GM23338 (cell line): ENCODE measurements at regions not wholly inside any gene's neighbourhood (a gene's known extent, or its start where the extent isn't known, plus 50 kb on each side); places are given as distances from the start of the nearest gene placed in this dataset.

Source experiments
- ATAC-seq: fragments of 200-7000 bp; cut with Tn5 transposase; 3 replicates; pipeline ENCODE4 v1.9.1; 2020
- DNase-seq: peaks from one replicate; pipeline ENCODE4 v3.0.0-alpha.2; 2015; ENCODE audit warnings: low spot score
- H2AFZ ChIP-seq: fragments of 200-600 bp; sonication (generic); 2 replicates; pipeline ENCODE4 v1.8.0; 2016; ENCODE audit warnings: antibody characterized with exemption, mild to moderate bottlenecking, moderate library complexity
- H3F3A ChIP-seq: fragments of 200-600 bp; sonication (generic); replicated peaks from 2 replicates; pipeline ENCODE4 v1.8.0; 2017; ENCODE audit warnings: antibody characterized with exemption, mixed run types, low read depth
- H3K27ac ChIP-seq: fragments of 200-600 bp; sonication (generic); 2 replicates; pipeline ENCODE4 v1.6.1; 2016; ENCODE audit warnings: low read depth
- H3K27me3 ChIP-seq: fragments of 200-600 bp; sonication (generic); 2 replicates; pipeline ENCODE4 v1.8.0; 2016; ENCODE audit warnings: mild to moderate bottlenecking, mixed run types, moderate library complexity; ENCODE audit not compliant: insufficient read depth
- H3K36me3 ChIP-seq: fragments of 200-600 bp; sonication (generic); 2 replicates; pipeline ENCODE4 v1.8.0; 2016; ENCODE audit warnings: mild to moderate bottlenecking; ENCODE audit not compliant: insufficient read depth
- H3K4me1 ChIP-seq: fragments of 200-600 bp; sonication (generic); 2 replicates; pipeline ENCODE4 v1.8.0; 2016; ENCODE audit warnings: mild to moderate bottlenecking, moderate library complexity; ENCODE audit not compliant: insufficient read depth
- H3K4me2 ChIP-seq: fragments of 200-600 bp; sonication (generic); 2 replicates; pipeline ENCODE4 v1.7.1; 2017; ENCODE audit warnings: mixed run types
- H3K4me3 ChIP-seq: fragments of 200-600 bp; sonication (generic); 2 replicates; pipeline ENCODE4 v1.6.1; 2016; ENCODE audit warnings: mixed run types
- H3K79me2 ChIP-seq: fragments of 200-600 bp; sonication (generic); replicated peaks from 2 replicates; pipeline ENCODE4 v1.8.0; 2017; ENCODE audit warnings: mild to moderate bottlenecking; ENCODE audit not compliant: insufficient read depth
- H3K9me2 ChIP-seq: fragments of 200-600 bp; sonication (generic); 2 replicates; pipeline ENCODE4 v1.8.0; 2017; ENCODE audit not compliant: insufficient read depth
- H4K20me1 ChIP-seq: fragments of 200-600 bp; sonication (generic); replicated peaks from 2 replicates; pipeline ENCODE4 v1.8.0; 2017; ENCODE audit warnings: mild to moderate bottlenecking; ENCODE audit not compliant: insufficient read depth
- H3K27ac Mint-ChIP-seq: 2 replicates; pipeline ENCODE4 v1.8.0; 2020; ENCODE audit warnings: inconsistent platforms, mild to moderate bottlenecking, moderate library complexity, mixed read lengths
- H3K27me3 Mint-ChIP-seq: 3 replicates; pipeline ENCODE4 v1.8.0; 2022; ENCODE audit warnings: low read depth, mild to moderate bottlenecking, moderate library complexity, mixed read lengths, inconsistent platforms; ENCODE audit not compliant: insufficient read depth, poor library complexity
- H3K36me3 Mint-ChIP-seq: 3 replicates; pipeline ENCODE4 v1.8.0; 2021; ENCODE audit warnings: low read depth, mild to moderate bottlenecking, inconsistent platforms, moderate library complexity, mixed read lengths
- H3K4me1 Mint-ChIP-seq: 3 replicates; pipeline ENCODE4 v1.8.0; 2020; ENCODE audit warnings: mild to moderate bottlenecking, inconsistent platforms, mixed read lengths
- H3K4me3 Mint-ChIP-seq: 3 replicates; pipeline ENCODE4 v1.8.0; 2021; ENCODE audit warnings: moderate library complexity, mild to moderate bottlenecking, inconsistent platforms, mixed read lengths
- H3K9me3 Mint-ChIP-seq: 3 replicates; pipeline ENCODE4 v1.8.0; 2020; ENCODE audit warnings: moderate library complexity, mild to moderate bottlenecking, inconsistent platforms, mixed read lengths
- CREB1 ChIP-seq: fragments of 250-450 bp; sonication (Bioruptor Pico); IDR thresholded peaks from 2 replicates; pipeline ENCODE4 v1.5.0; 2020; ENCODE audit warnings: low read depth, mild to moderate bottlenecking, moderate library complexity
- CTCF ChIP-seq, 2 experiments: fragments of 200-600 bp in 1 of 2; sonication (generic) in 1 of 2; conservative IDR thresholded peaks; 2 replicates each; pipeline versions ENCODE4 v1.5.1 to v1.6.1; 2016 to 2017; ENCODE audit warnings: antibody characterized with exemption in 2 of 2, low read depth in 2 of 2, mild to moderate bottlenecking in 2 of 2, moderate library complexity in 1 of 2
- ETS1 ChIP-seq: IDR thresholded peaks from 2 replicates; pipeline ENCODE4 v1.6.1; 2016; ENCODE audit warnings: antibody characterized with exemption
- EZH2 ChIP-seq: fragments of 200-600 bp; sonication (generic); IDR thresholded peaks from one replicate; pipeline ENCODE4 v1.8.0; 2017; ENCODE audit warnings: antibody characterized with exemption, mild to moderate bottlenecking, low read depth; ENCODE audit not compliant: unreplicated experiment
- EZH2phosphoT487 ChIP-seq: fragments of 200-600 bp; sonication (generic); IDR thresholded peaks from one replicate; pipeline ENCODE4 v1.8.1; 2018; ENCODE audit warnings: antibody characterized with exemption; ENCODE audit not compliant: unreplicated experiment
- JUNB ChIP-seq: IDR thresholded peaks from one replicate; pipeline ENCODE4 v1.6.1; 2016; ENCODE audit warnings: antibody characterized with exemption; ENCODE audit not compliant: unreplicated experiment
- NANOG ChIP-seq: IDR thresholded peaks from 2 replicates; pipeline ENCODE4 v1.6.1; 2016; ENCODE audit warnings: antibody characterized with exemption, borderline replicate concordance
- POLR2AphosphoS5 ChIP-seq: IDR thresholded peaks from 2 replicates; pipeline ENCODE4 v1.6.1; 2016; ENCODE audit warnings: antibody characterized with exemption, low read depth
- REST ChIP-seq: IDR thresholded peaks from one replicate; pipeline ENCODE4 v1.6.1; 2018; ENCODE audit warnings: antibody characterized with exemption; ENCODE audit not compliant: unreplicated experiment
- STAT1 ChIP-seq: IDR thresholded peaks from one replicate; pipeline ENCODE4 v1.6.1; 2016; ENCODE audit warnings: antibody characterized with exemption; ENCODE audit not compliant: unreplicated experiment
- ZNF114 ChIP-seq: fragments of 250-450 bp; sonication (Bioruptor Pico); IDR thresholded peaks from 2 replicates; pipeline ENCODE4 v1.5.0; 2020; ENCODE audit warnings: mild to moderate bottlenecking, moderate library complexity
- ZNF331 ChIP-seq: fragments of 250-450 bp; sonication (Bioruptor Pico); IDR thresholded peaks from 2 replicates; pipeline ENCODE4 v1.5.0; 2020; ENCODE audit warnings: low read depth, mild to moderate bottlenecking, moderate library complexity
- ZNF462 ChIP-seq: fragments of 250-450 bp; sonication (Bioruptor Pico); IDR thresholded peaks from 2 replicates; pipeline ENCODE4 v1.5.0; 2020; ENCODE audit warnings: mild to moderate bottlenecking, moderate library complexity

- Histone ChIP-seq H2AFZ (no peak overlapping the region), H4K20me1 (no peaks in the 10 kb centered on the region), H3K27me3 (no peaks in the 10 kb centered on the region), H3K36me3 (no peaks in the 10 kb centered on the region), H3K4me2 (no peak overlapping the region), H3K27ac (no peak overlapping the region), H3F3A (no peaks in the 10 kb centered on the region), H3K79me2 (no peaks in the 10 kb centered on the region), H3K4me3 (no peak overlapping the region), H3K9me2 (no peaks in the 10 kb centered on the region), H3K4me1 (no peaks in the 10 kb centered on the region)
- H3K36me3 Mint-ChIP-seq: no peaks in the 10 kb centered on the region
- H3K4me1 Mint-ChIP-seq: no peaks in the 10 kb centered on the region
- TF ChIP-seq CTCF (conservative IDR thresholded peaks at IDR 0.05; ENCODE audit: low read depth in 2 of 2): no peak
- TF ChIP-seq STAT1: no peak
- TF ChIP-seq EZH2phosphoT487: no peak
- no peak for TF ChIP-seq ZNF331 (CRISPR knock-in tag)
- TF ChIP-seq ETS1: no peak
- TF ChIP-seq ZNF462 (CRISPR knock-in tag): no peak
- TF ChIP-seq EZH2: no peak
- no peak for TF ChIP-seq REST
- no peak for TF ChIP-seq CREB1 (CRISPR knock-in tag)
- TF ChIP-seq JUNB: no peak
- no peak for TF ChIP-seq ZNF114
- no peak for TF ChIP-seq POLR2AphosphoS5
- no peak for TF ChIP-seq NANOG
- DNase-seq: no peak
- no peak overlapping the region for H3K4me3 Mint-ChIP-seq
- no peak for ATAC-seq
- H3K9me3 Mint-ChIP-seq: no peaks in the 10 kb centered on the region
- peaks cover 3% of the 10 kb centered on the region for H3K27me3 Mint-ChIP-seq
- H3K27ac Mint-ChIP-seq: no peak overlapping the region
Measured at GRCh38 chr20:40811004-40811403, 122.0 kb upstream of the MAFB start.
